ENCODE measurements at regions not wholly inside any gene's neighbourhood (a gene's known extent, or its start where the extent isn't known, plus 50 kb on each side); places are given as distances from the start of the nearest gene placed in this dataset.

- no peak overlapping the region for H2AFZ ChIP-seq
- ATAC-seq (no peak), DNase-seq (ENCODE audit: low spot score) (no peak)
- Mint-ChIP-seq H3K27me3 (ENCODE audit: insufficient read depth, low read depth, poor library complexity) (no peaks in the 10 kb centered on the region), H3K4me3 (no peak overlapping the region), H3K36me3 (ENCODE audit: low read depth) (no peaks in the 10 kb centered on the region), H3K9me3 (no peaks in the 10 kb centered on the region), H3K27ac (no peak overlapping the region), H3K4me1 (no peaks in the 10 kb centered on the region)
- no peaks in the 10 kb centered on the region for H3K79me2 ChIP-seq (replicated peaks; ENCODE audit: insufficient read depth)
- H3K4me2 ChIP-seq = no peak overlapping the region
- no peaks in the 10 kb centered on the region for H3K4me1 ChIP-seq (ENCODE audit: insufficient read depth)
- no peak overlapping the region for H3K27ac ChIP-seq (ENCODE audit: low read depth)
- no peaks in the 10 kb centered on the region for H3F3A ChIP-seq (replicated peaks; ENCODE audit: low read depth)
- H3K4me3 ChIP-seq = no peak overlapping the region
- no peaks in the 10 kb centered on the region for H4K20me1 ChIP-seq (replicated peaks; ENCODE audit: insufficient read depth)
- TF ChIP-seq ZNF331 (CRISPR knock-in tag; IDR thresholded peaks at IDR 0.05; ENCODE audit: low read depth) = no peak
- TF ChIP-seq NANOG (IDR thresholded peaks at IDR 0.05; ENCODE audit: borderline replicate concordance) = no peak
- TF ChIP-seq POLR2AphosphoS5 (IDR thresholded peaks at IDR 0.05; ENCODE audit: low read depth) = no peak
- no peak for TF ChIP-seq REST (IDR thresholded peaks at IDR 0.05; ENCODE audit: unreplicated experiment)
- TF ChIP-seq ZNF114 (CRISPR knock-in tag; IDR thresholded peaks at IDR 0.05) = no peak
- no peak for TF ChIP-seq CTCF (conservative IDR thresholded peaks at IDR 0.05; ENCODE audit: low read depth in 2 of 2)
- TF ChIP-seq ZNF462 (CRISPR knock-in tag; IDR thresholded peaks at IDR 0.05) = no peak
- TF ChIP-seq STAT1 (IDR thresholded peaks at IDR 0.05; ENCODE audit: unreplicated experiment) = no peak
- no peak for TF ChIP-seq EZH2phosphoT487 (IDR thresholded peaks at IDR 0.05; ENCODE audit: unreplicated experiment)
- TF ChIP-seq JUNB (IDR thresholded peaks at IDR 0.05; ENCODE audit: unreplicated experiment) = no peak
- no peak for TF ChIP-seq CREB1 (CRISPR knock-in tag; IDR thresholded peaks at IDR 0.05; ENCODE audit: low read depth)
- TF ChIP-seq ETS1 (IDR thresholded peaks at IDR 0.05) = no peak
- TF ChIP-seq EZH2 (IDR thresholded peaks at IDR 0.05; ENCODE audit: low read depth, unreplicated experiment) = no peak
- no peaks in the 10 kb centered on the region for H3K27me3 ChIP-seq (ENCODE audit: insufficient read depth)
- no peaks in the 10 kb centered on the region for H3K36me3 ChIP-seq (ENCODE audit: insufficient read depth)
- no peaks in the 10 kb centered on the region for H3K9me2 ChIP-seq (ENCODE audit: insufficient read depth)
Measured at GRCh38 chr3:28982906-28983305, 298.0 kb upstream of the RBMS3 start.
